ENCODE measurements at regions not wholly inside any gene's neighbourhood (a gene's known extent, or its start where the extent isn't known, plus 50 kb on each side); places are given as distances from the start of the nearest gene placed in this dataset.

DNA sequence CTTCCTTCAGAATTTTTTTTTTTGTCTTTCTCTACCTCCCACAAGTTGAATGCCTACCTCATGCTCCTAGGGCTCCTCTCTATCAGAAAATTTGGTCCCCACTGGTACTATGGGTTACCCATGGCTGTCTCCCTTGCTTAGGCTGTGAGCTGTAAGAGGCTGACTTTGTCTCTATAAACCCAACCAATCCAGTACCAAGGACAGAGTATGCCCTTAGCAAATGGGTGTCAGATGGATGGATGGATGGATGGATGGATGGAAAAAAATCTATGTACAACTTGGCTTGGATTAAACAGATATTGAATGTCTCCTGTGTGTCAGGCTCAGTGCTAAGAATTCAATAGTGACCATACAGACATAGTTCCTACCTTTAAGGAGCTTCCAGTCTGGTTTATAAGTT is 398.2 kb upstream of the TRPC7 start:
- TF ChIP-seq, protein P1, sequence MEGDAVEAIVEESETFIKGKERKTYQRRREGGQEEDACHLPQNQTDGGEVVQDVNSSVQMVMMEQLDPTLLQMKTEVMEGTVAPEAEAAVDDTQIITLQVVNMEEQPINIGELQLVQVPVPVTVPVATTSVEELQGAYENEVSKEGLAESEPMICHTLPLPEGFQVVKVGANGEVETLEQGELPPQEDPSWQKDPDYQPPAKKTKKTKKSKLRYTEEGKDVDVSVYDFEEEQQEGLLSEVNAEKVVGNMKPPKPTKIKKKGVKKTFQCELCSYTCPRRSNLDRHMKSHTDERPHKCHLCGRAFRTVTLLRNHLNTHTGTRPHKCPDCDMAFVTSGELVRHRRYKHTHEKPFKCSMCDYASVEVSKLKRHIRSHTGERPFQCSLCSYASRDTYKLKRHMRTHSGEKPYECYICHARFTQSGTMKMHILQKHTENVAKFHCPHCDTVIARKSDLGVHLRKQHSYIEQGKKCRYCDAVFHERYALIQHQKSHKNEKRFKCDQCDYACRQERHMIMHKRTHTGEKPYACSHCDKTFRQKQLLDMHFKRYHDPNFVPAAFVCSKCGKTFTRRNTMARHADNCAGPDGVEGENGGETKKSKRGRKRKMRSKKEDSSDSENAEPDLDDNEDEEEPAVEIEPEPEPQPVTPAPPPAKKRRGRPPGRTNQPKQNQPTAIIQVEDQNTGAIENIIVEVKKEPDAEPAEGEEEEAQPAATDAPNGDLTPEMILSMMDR (IDR thresholded peaks at IDR 0.05; ENCODE audit: poor library complexity, severe bottlenecking), result no peak
- TF ChIP-seq, protein P2, sequence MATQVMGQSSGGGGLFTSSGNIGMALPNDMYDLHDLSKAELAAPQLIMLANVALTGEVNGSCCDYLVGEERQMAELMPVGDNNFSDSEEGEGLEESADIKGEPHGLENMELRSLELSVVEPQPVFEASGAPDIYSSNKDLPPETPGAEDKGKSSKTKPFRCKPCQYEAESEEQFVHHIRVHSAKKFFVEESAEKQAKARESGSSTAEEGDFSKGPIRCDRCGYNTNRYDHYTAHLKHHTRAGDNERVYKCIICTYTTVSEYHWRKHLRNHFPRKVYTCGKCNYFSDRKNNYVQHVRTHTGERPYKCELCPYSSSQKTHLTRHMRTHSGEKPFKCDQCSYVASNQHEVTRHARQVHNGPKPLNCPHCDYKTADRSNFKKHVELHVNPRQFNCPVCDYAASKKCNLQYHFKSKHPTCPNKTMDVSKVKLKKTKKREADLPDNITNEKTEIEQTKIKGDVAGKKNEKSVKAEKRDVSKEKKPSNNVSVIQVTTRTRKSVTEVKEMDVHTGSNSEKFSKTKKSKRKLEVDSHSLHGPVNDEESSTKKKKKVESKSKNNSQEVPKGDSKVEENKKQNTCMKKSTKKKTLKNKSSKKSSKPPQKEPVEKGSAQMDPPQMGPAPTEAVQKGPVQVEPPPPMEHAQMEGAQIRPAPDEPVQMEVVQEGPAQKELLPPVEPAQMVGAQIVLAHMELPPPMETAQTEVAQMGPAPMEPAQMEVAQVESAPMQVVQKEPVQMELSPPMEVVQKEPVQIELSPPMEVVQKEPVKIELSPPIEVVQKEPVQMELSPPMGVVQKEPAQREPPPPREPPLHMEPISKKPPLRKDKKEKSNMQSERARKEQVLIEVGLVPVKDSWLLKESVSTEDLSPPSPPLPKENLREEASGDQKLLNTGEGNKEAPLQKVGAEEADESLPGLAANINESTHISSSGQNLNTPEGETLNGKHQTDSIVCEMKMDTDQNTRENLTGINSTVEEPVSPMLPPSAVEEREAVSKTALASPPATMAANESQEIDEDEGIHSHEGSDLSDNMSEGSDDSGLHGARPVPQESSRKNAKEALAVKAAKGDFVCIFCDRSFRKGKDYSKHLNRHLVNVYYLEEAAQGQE (IDR thresholded peaks at IDR 0.05; ENCODE audit: borderline replicate concordance), result no peak
- TF ChIP-seq RAD21 (conservative IDR thresholded peaks at IDR 0.05), result no peak
- no peak overlapping the region for H3K4me3 ChIP-seq (ENCODE audit: low read length)
- H2AFZ ChIP-seq (ENCODE audit: low read depth, low read length), result no peak overlapping the region
- no peaks in the 10 kb centered on the region for H3K79me2 ChIP-seq (replicated peaks; ENCODE audit: insufficient read depth, low read length)
- no peaks in the 10 kb centered on the region for H3K9me2 ChIP-seq (ENCODE audit: insufficient read depth, low read length)
- H4K20me1 ChIP-seq (ENCODE audit: insufficient read depth), result no peaks in the 10 kb centered on the region
- H3K4me2 ChIP-seq (ENCODE audit: low read length), result no peak overlapping the region
- H3K9me3 ChIP-seq (ENCODE audit: low read length), result no peaks in the 10 kb centered on the region
- no peaks in the 10 kb centered on the region for H3F3A ChIP-seq (ENCODE audit: insufficient read depth, low read length, poor library complexity, severe bottlenecking)
- no peak overlapping the region for H3K9ac ChIP-seq (ENCODE audit: low read length)
- no peaks in the 10 kb centered on the region for H3K27me3 ChIP-seq (ENCODE audit: insufficient read depth, low read depth, low read length)
- H3K27ac ChIP-seq (ENCODE audit: low read length), result no peak overlapping the region
- H3K36me3 ChIP-seq (ENCODE audit: insufficient read depth, low read length), result no peaks in the 10 kb centered on the region

DNA sequence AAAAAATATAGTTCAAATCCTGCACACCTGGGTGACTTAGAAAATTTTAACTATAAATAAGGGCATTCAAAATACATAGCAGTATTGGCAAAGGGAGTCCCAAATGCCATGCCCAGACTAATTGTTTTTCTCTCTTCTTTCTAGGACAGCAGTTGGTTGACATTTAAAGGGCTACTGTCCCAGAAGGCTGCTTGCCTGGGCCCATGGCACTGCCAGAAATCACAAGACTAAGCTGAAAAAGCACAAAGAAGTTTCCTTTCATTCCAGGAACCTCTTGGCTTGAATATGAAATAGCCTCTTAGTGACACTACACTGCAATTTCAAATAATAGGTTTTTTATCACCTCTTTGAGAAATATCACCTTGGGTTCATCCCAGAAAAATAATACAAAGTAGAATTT is 388.9 kb upstream of the TRPC7 start:
- Histone ChIP-seq H3K9ac (ENCODE audit: low read length) (no peak overlapping the region), H3K9me2 (ENCODE audit: insufficient read depth, low read length) (no peaks in the 10 kb centered on the region), H3K4me3 (ENCODE audit: low read length) (no peak overlapping the region), H3K79me2 (replicated peaks; ENCODE audit: insufficient read depth, low read length) (no peaks in the 10 kb centered on the region), H4K20me1 (ENCODE audit: insufficient read depth) (no peaks in the 10 kb centered on the region), H2AFZ (ENCODE audit: low read depth, low read length) (no peak overlapping the region), H3K9me3 (ENCODE audit: low read length) (no peaks in the 10 kb centered on the region), H3K36me3 (ENCODE audit: insufficient read depth, low read length) (no peaks in the 10 kb centered on the region), H3F3A (ENCODE audit: insufficient read depth, low read length, poor library complexity, severe bottlenecking) (no peaks in the 10 kb centered on the region), H3K4me2 (ENCODE audit: low read length) (no peak overlapping the region), H3K27me3 (ENCODE audit: insufficient read depth, low read depth, low read length) (no peaks in the 10 kb centered on the region), H3K27ac (ENCODE audit: low read length) (no peak overlapping the region)
- TF ChIP-seq TAF1 (IDR thresholded peaks at IDR 0.05; ENCODE audit: low read depth), result no peak
- TF ChIP-seq, protein P2 (IDR thresholded peaks at IDR 0.05; ENCODE audit: borderline replicate concordance), result no peak
- TF ChIP-seq MXI1 (conservative IDR thresholded peaks at IDR 0.05; ENCODE audit: poor library complexity, severe bottlenecking), result no peak
- no peak for TF ChIP-seq RAD21 (conservative IDR thresholded peaks at IDR 0.05)

All from neural cell (in vitro differentiated cells).